Neural progenitor cell (in vitro differentiated cells): ENCODE measurements at regions not wholly inside any gene's neighbourhood (a gene's known extent, or its start where the extent isn't known, plus 50 kb on each side); places are given as distances from the start of the nearest gene placed in this dataset.

Experiments used
- CTCF ChIP-seq: fragments of 200-600 bp; sonication (generic); IDR thresholded peaks from 2 replicates; pipeline ENCODE4 v1.5.1; 2017; ENCODE audit warnings: antibody characterized with exemption, mild to moderate bottlenecking
- EZH2 ChIP-seq: fragments of 200-600 bp; sonication (generic); IDR thresholded peaks from 2 replicates; pipeline ENCODE4 v1.6.1; 2017; ENCODE audit warnings: antibody characterized with exemption, mild to moderate bottlenecking, moderate library complexity

GRCh38 chr7:97454636-97455035 is 277.2 kb upstream of the TAC1 start:
- TF ChIP-seq CTCF (no peak), EZH2 (no peak)
